ENCODE measurements at regions not wholly inside any gene's neighbourhood (a gene's known extent, or its start where the extent isn't known, plus 50 kb on each side); places are given as distances from the start of the nearest gene placed in this dataset.

DNA sequence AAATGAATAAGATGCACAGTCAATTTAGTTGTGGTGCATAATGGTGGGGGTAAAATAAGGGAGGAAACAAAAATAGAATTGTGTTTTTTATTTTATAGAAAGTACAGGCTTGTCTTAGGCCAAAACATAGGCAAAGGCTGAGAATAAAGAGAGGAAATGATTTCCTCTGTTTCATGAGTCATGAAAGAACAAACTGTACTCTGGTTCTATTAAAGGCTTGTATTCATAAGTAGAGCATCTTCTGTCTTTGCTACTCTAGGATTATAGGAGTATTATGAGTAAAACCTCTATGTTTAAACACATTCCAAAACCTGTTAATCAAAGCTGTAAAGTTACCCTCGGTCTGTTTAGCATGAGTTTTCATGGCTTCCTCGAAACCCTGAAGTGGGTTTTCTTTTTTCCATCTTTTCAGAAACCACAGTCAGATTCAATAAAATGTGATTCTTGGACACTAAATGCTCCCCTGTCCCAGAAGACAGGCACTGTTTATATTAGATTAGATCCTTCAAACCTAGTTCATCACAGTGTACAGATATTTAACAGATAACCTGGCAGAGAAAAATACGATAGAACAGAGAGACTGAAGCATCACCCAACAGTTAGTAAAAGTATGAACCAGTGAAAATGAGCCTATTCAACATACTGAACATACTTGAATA is 473.9 kb upstream of the CYLC2 start:
- no peak overlapping the region for H2AFZ ChIP-seq (ENCODE audit: low read depth, low read length)
- no peak overlapping the region for H3K27ac ChIP-seq (ENCODE audit: low read length)
- H3K4me2 ChIP-seq (ENCODE audit: low read length): no peak overlapping the region
- H3K36me3 ChIP-seq (ENCODE audit: insufficient read depth, low read length): no peaks in the 10 kb centered on the region
- H3K9ac ChIP-seq (ENCODE audit: low read length): no peak overlapping the region
- no peak for TF ChIP-seq TAF1 (IDR thresholded peaks at IDR 0.05; ENCODE audit: low read depth)
- TF ChIP-seq RAD21 (conservative IDR thresholded peaks at IDR 0.05): no peak
- TF ChIP-seq POLR2AphosphoS5 (IDR thresholded peaks at IDR 0.05): no peak
- no peak for TF ChIP-seq SMC3 (conservative IDR thresholded peaks at IDR 0.05; ENCODE audit: poor library complexity)
- no peak for TF ChIP-seq MXI1 (conservative IDR thresholded peaks at IDR 0.05; ENCODE audit: poor library complexity, severe bottlenecking)
- no peak for TF ChIP-seq EZH2 (IDR thresholded peaks at IDR 0.05; ENCODE audit: borderline replicate concordance, insufficient read depth, low read length, poor library complexity, severe bottlenecking)
- TF ChIP-seq EP300 (conservative IDR thresholded peaks at IDR 0.05; ENCODE audit: poor library complexity, severe bottlenecking): no peak
- no peak for TF ChIP-seq CTCF (IDR thresholded peaks at IDR 0.05; ENCODE audit: poor library complexity, severe bottlenecking)
- TF ChIP-seq REST (IDR thresholded peaks at IDR 0.05; ENCODE audit: borderline replicate concordance): no peak
- H4K20me1 ChIP-seq (ENCODE audit: insufficient read depth): no peaks in the 10 kb centered on the region
- no peaks in the 10 kb centered on the region for H3K9me2 ChIP-seq (ENCODE audit: insufficient read depth, low read length)
- no peaks in the 10 kb centered on the region for H3F3A ChIP-seq (ENCODE audit: insufficient read depth, low read length, poor library complexity, severe bottlenecking)
- no peaks in the 10 kb centered on the region for H3K9me3 ChIP-seq (ENCODE audit: low read length)
- H3K79me2 ChIP-seq (replicated peaks; ENCODE audit: insufficient read depth, low read length): no peaks in the 10 kb centered on the region
- H3K27me3 ChIP-seq (ENCODE audit: insufficient read depth, low read depth, low read length): no peaks in the 10 kb centered on the region
- no peak overlapping the region for H3K4me3 ChIP-seq (ENCODE audit: low read length)

DNA sequence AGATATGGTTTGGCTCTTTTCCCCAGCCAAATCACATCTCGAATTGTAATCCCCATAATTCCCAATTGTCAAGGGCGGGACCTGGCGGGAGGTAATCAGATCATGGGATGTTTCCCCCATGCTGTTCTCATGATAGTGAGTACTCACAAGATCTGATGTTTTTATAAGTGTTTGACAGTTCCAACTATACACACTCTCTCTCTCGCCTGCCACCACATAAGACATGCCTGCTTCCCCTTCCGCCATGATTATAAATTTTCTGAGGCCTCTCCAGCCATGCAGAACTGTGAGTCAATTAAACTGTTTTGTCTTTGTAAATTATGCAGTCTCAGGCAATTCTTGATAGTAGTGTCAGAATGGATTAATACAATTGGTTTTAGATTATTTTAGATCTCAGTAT is 475.7 kb upstream of the CYLC2 start:
- peak; percentile 57 for TF ChIP-seq POLR2AphosphoS5 (IDR thresholded peaks at IDR 0.05)
- no peak for TF ChIP-seq TAF1 (IDR thresholded peaks at IDR 0.05; ENCODE audit: low read depth)
- Histone ChIP-seq H3K4me3 (ENCODE audit: low read length) (no peak overlapping the region), H3K27me3 (ENCODE audit: insufficient read depth, low read depth, low read length) (no peaks in the 10 kb centered on the region), H4K20me1 (ENCODE audit: insufficient read depth) (no peaks in the 10 kb centered on the region), H3K27ac (ENCODE audit: low read length) (no peak overlapping the region), H3K9ac (ENCODE audit: low read length) (no peak overlapping the region), H3K79me2 (replicated peaks; ENCODE audit: insufficient read depth, low read length) (no peaks in the 10 kb centered on the region), H3F3A (ENCODE audit: insufficient read depth, low read length, poor library complexity, severe bottlenecking) (no peaks in the 10 kb centered on the region), H2AFZ (ENCODE audit: low read depth, low read length) (no peak overlapping the region), H3K9me2 (ENCODE audit: insufficient read depth, low read length) (no peaks in the 10 kb centered on the region), H3K4me2 (ENCODE audit: low read length) (no peak overlapping the region), H3K36me3 (ENCODE audit: insufficient read depth, low read length) (no peaks in the 10 kb centered on the region), H3K9me3 (ENCODE audit: low read length) (no peaks in the 10 kb centered on the region)

All from neural cell (in vitro differentiated cells).